BLaER1 (cell line): ENCODE measurements at regions not wholly inside any gene's neighbourhood (a gene's known extent, or its start where the extent isn't known, plus 50 kb on each side); places are given as distances from the start of the nearest gene placed in this dataset.

Experiments used
- H3K27ac ChIP-seq: shearing (Covaris generic); formaldehyde crosslinking; 2 replicates; pipeline ENCODE4 v1.8.1; 2022
- H3K27me3 ChIP-seq: shearing (Covaris generic); formaldehyde crosslinking; 2 replicates; pipeline ENCODE4 v1.8.1; 2022
- H3K36me3 ChIP-seq: shearing (Covaris generic); formaldehyde crosslinking; 2 replicates; pipeline ENCODE4 v1.8.1; 2022
- H3K4me1 ChIP-seq: shearing (Covaris generic); formaldehyde crosslinking; 2 replicates; pipeline ENCODE4 v1.8.1; 2022
- H3K4me2 ChIP-seq: shearing (Covaris generic); formaldehyde crosslinking; 2 replicates; pipeline ENCODE4 v1.8.1; 2022
- H3K4me3 ChIP-seq: shearing (Covaris generic); formaldehyde crosslinking; 2 replicates; pipeline ENCODE4 v1.8.1; 2022
- H3K9ac ChIP-seq: shearing (Covaris generic); formaldehyde crosslinking; 2 replicates; pipeline ENCODE4 v1.8.1; 2022
- H3K9me3 ChIP-seq: shearing (Covaris generic); formaldehyde crosslinking; 2 replicates; pipeline ENCODE4 v1.8.1; 2022
- H4K20me1 ChIP-seq: shearing (Covaris generic); formaldehyde crosslinking; 2 replicates; pipeline ENCODE4 v1.8.1; 2022
- Cebpa-rat ChIP-seq: shearing (Covaris generic); IDR thresholded peaks from 2 replicates; pipeline ENCODE4 v1.8.1; 2022

GRCh38 chr5:144072518-144072927, 97.9 kb downstream of the YIPF5 start:
- Histone ChIP-seq H3K4me2 (no peak overlapping the region), H4K20me1 (no peaks in the 10 kb centered on the region), H3K4me3 (no peak overlapping the region), H3K4me1 (no peaks in the 10 kb centered on the region), H3K27me3 (no peaks in the 10 kb centered on the region), H3K27ac (no peak overlapping the region), H3K9me3 (peaks cover 1% of the 10 kb centered on the region; the same call in 1 of the 2 replicates), H3K36me3 (no peaks in the 10 kb centered on the region), H3K9ac (no peak overlapping the region)
- no peak for TF ChIP-seq Cebpa-rat

GRCh38 chr5:144076521-144077083, 93.9 kb downstream of the YIPF5 start:
- H3K4me2 ChIP-seq: no peak overlapping the region
- H3K9me3 ChIP-seq: peaks cover 14% of the 10 kb centered on the region
- H3K9ac ChIP-seq: no peak overlapping the region
- no peak overlapping the region for H3K27ac ChIP-seq
- H3K4me3 ChIP-seq: no peak overlapping the region
- H3K27me3 ChIP-seq: no peaks in the 10 kb centered on the region
- H4K20me1 ChIP-seq: no peaks in the 10 kb centered on the region
- no peak for TF ChIP-seq Cebpa-rat
- no peaks in the 10 kb centered on the region for H3K4me1 ChIP-seq
- H3K36me3 ChIP-seq: no peaks in the 10 kb centered on the region

GRCh38 chr5:144083185-144083584, 87.3 kb downstream of the YIPF5 start:
- TF ChIP-seq Cebpa-rat: no peak
- no peaks in the 10 kb centered on the region for H3K36me3 ChIP-seq
- no peaks in the 10 kb centered on the region for H4K20me1 ChIP-seq
- H3K9ac ChIP-seq: no peak overlapping the region
- H3K27me3 ChIP-seq: no peaks in the 10 kb centered on the region
- no peaks in the 10 kb centered on the region for H3K4me1 ChIP-seq
- H3K4me2 ChIP-seq: no peak overlapping the region
- H3K9me3 ChIP-seq: peaks cover 19% of the 10 kb centered on the region
- H3K4me3 ChIP-seq: no peak overlapping the region
- no peak overlapping the region for H3K27ac ChIP-seq

- Histone ChIP-seq H3K27me3 (no peaks in the 10 kb centered on the region), H3K9ac (no peak overlapping the region)
Measured at GRCh38 chr5:144084971-144085370, 85.5 kb downstream of the YIPF5 start.

GRCh38 chr5:144085381-144085780, 85.1 kb downstream of the YIPF5 start:
- Histone ChIP-seq H3K9me3 (peaks cover 19% of the 10 kb centered on the region), H3K4me3 (no peak overlapping the region), H3K4me2 (no peak overlapping the region), H4K20me1 (no peaks in the 10 kb centered on the region), H3K9ac (no peak overlapping the region), H3K27me3 (no peaks in the 10 kb centered on the region), H3K36me3 (no peaks in the 10 kb centered on the region), H3K27ac (no peak overlapping the region), H3K4me1 (peaks cover 15% of the 10 kb centered on the region)
- TF ChIP-seq Cebpa-rat: no peak

More at GRCh38 chr5:144084971-144085370, 85.5 kb downstream of the YIPF5 start:
- Histone ChIP-seq H3K27ac (no peak overlapping the region), H3K36me3 (no peaks in the 10 kb centered on the region), H3K4me2 (no peak overlapping the region), H3K4me1 (peaks cover 14% of the 10 kb centered on the region), H4K20me1 (no peaks in the 10 kb centered on the region), H3K9me3 (peaks cover 19% of the 10 kb centered on the region), H3K4me3 (no peak overlapping the region)
- no peak for TF ChIP-seq Cebpa-rat

GRCh38 chr5:144086295-144086694, 84.2 kb downstream of the YIPF5 start:
- Histone ChIP-seq H3K9ac (no peak overlapping the region), H3K27ac (no peak overlapping the region), H3K4me3 (no peak overlapping the region), H3K9me3 (peaks cover 13% of the 10 kb centered on the region), H3K36me3 (no peaks in the 10 kb centered on the region), H3K4me2 (no peak overlapping the region), H3K27me3 (no peaks in the 10 kb centered on the region), H3K4me1 (peaks cover 15% of the 10 kb centered on the region), H4K20me1 (no peaks in the 10 kb centered on the region)
- TF ChIP-seq Cebpa-rat: no peak

GRCh38 chr5:144087576-144087975, 82.9 kb downstream of the YIPF5 start:
- no peaks in the 10 kb centered on the region for H3K36me3 ChIP-seq
- TF ChIP-seq Cebpa-rat: no peak
- 0 out of 2 replicates have a peak, but pooled peaks cover under 1% of the 10 kb centered on the region for H3K9me3 ChIP-seq
- no peak overlapping the region for H3K4me2 ChIP-seq
- no peaks in the 10 kb centered on the region for H3K27me3 ChIP-seq
- peaks cover 15% of the 10 kb centered on the region for H3K4me1 ChIP-seq
- H3K4me3 ChIP-seq: no peak overlapping the region
- no peak overlapping the region for H3K9ac ChIP-seq
- no peak overlapping the region for H3K27ac ChIP-seq
- H4K20me1 ChIP-seq: no peaks in the 10 kb centered on the region

- no peak overlapping the region for H3K27ac ChIP-seq
- peak overlapping the region; percentile 57 for H3K4me2 ChIP-seq
- H3K9me3 ChIP-seq: no peaks in the 10 kb centered on the region
Measured at GRCh38 chr5:144088206-144089064, 82.0 kb downstream of the YIPF5 start.

GRCh38 chr5:144089401-144090021, 80.9 kb downstream of the YIPF5 start:
- H3K27ac ChIP-seq: no peak overlapping the region; the same call in 1 of the 2 replicates
- peaks cover 15% of the 10 kb centered on the region for H3K4me1 ChIP-seq
- H4K20me1 ChIP-seq: no peaks in the 10 kb centered on the region
- H3K27me3 ChIP-seq: no peaks in the 10 kb centered on the region
- no peaks in the 10 kb centered on the region for H3K36me3 ChIP-seq
- no peak overlapping the region for H3K4me3 ChIP-seq
- no peaks in the 10 kb centered on the region for H3K9me3 ChIP-seq
- peak overlapping the region; percentile 57 for H3K4me2 ChIP-seq
- no peak for TF ChIP-seq Cebpa-rat
- peak overlapping the region; percentile 7; the same call in 1 of the 2 replicates for H3K9ac ChIP-seq

More at GRCh38 chr5:144088206-144089064, 82.0 kb downstream of the YIPF5 start:
- Histone ChIP-seq H4K20me1 (no peaks in the 10 kb centered on the region), H3K9ac (peak overlapping the region; percentile 7; the same call in 1 of the 2 replicates), H3K4me3 (no peak overlapping the region), H3K27me3 (no peaks in the 10 kb centered on the region), H3K36me3 (no peaks in the 10 kb centered on the region), H3K4me1 (peaks cover 15% of the 10 kb centered on the region)
- TF ChIP-seq Cebpa-rat: no peak

- Histone ChIP-seq H3K9ac (no peak overlapping the region), H3K27me3 (no peaks in the 10 kb centered on the region), H4K20me1 (no peaks in the 10 kb centered on the region), H3K9me3 (peaks cover 2% of the 10 kb centered on the region; the same call in 1 of the 2 replicates), H3K36me3 (no peaks in the 10 kb centered on the region), H3K4me3 (no peak overlapping the region), H3K4me1 (peaks cover 15% of the 10 kb centered on the region), H3K4me2 (no peak overlapping the region), H3K27ac (no peak overlapping the region)
- no peak for TF ChIP-seq Cebpa-rat
Measured at GRCh38 chr5:144092508-144092907, 78.0 kb downstream of the YIPF5 start.
